DND-41 (cell line): ENCODE measurements at regions not wholly inside any gene's neighbourhood (a gene's known extent, or its start where the extent isn't known, plus 50 kb on each side); places are given as distances from the start of the nearest gene placed in this dataset.
A peak's percentile ranks its signal among the peaks of the same experiment; 100 is the strongest.

Experiments used
- ATAC-seq: fragments of 200-7000 bp; cut with Tn5 transposase; 3 replicates; pipeline ENCODE4 v1.9.1; 2021; ENCODE audit warnings: low read depth; ENCODE audit not compliant: insufficient read depth
- DNase-seq: peaks from one replicate; pipeline ENCODE4 v3.0.0-alpha.2; 2020
- H2AFZ ChIP-seq: 2 replicates; pipeline ENCODE4 v1.6.0; 2012; ENCODE audit warnings: low read depth, low read length
- H3K27ac ChIP-seq: 2 replicates; pipeline ENCODE4 v1.5.1; 2012; ENCODE audit warnings: low read length, inconsistent platforms
- H3K27me3 ChIP-seq: fragments of 200-600 bp; sonication (generic); 2 replicates; pipeline ENCODE4 v1.6.0; 2012; ENCODE audit warnings: low read length, mild to moderate bottlenecking, inconsistent platforms; ENCODE audit not compliant: insufficient read depth, poor library complexity
- H3K36me3 ChIP-seq: 2 replicates; pipeline ENCODE4 v1.5.1; 2012; ENCODE audit warnings: low read length, inconsistent platforms; ENCODE audit not compliant: insufficient read depth
- H3K4me1 ChIP-seq: 2 replicates; pipeline ENCODE4 v1.5.1; 2012; ENCODE audit warnings: mild to moderate bottlenecking, low read length; ENCODE audit not compliant: insufficient read depth
- H3K4me2 ChIP-seq: 2 replicates; pipeline ENCODE4 v1.6.0; 2012; ENCODE audit warnings: mild to moderate bottlenecking, moderate library complexity, low read length, inconsistent platforms; ENCODE audit not compliant: insufficient read depth
- H3K4me3 ChIP-seq, 2 experiments: fragments of 200-600 bp in 1 of 2; shearing (Covaris generic) in 1 of 2; 2 replicates each; pipeline ENCODE4 v1.5.1; 2012 to 2016; ENCODE audit warnings: inconsistent platforms in 2 of 2, low read length in 2 of 2, mild to moderate bottlenecking in 2 of 2, low read depth in 1 of 2, moderate library complexity in 1 of 2
- H3K79me2 ChIP-seq: 2 replicates; pipeline ENCODE4 v1.6.0; 2012; ENCODE audit warnings: low read length, inconsistent platforms; ENCODE audit not compliant: insufficient read depth
- H3K9ac ChIP-seq: 2 replicates; pipeline ENCODE4 v1.6.0; 2012; ENCODE audit warnings: low read depth, mild to moderate bottlenecking, inconsistent platforms, low read length, moderate library complexity
- H3K9me3 ChIP-seq: 2 replicates; pipeline ENCODE4 v1.5.1; 2012; ENCODE audit warnings: low read length, moderate library complexity, mild to moderate bottlenecking, inconsistent platforms; ENCODE audit not compliant: insufficient read depth, severe bottlenecking
- H4K20me1 ChIP-seq: 2 replicates; pipeline ENCODE4 v1.6.0; 2012; ENCODE audit warnings: low read length; ENCODE audit not compliant: insufficient read depth
- CTCF ChIP-seq: IDR thresholded peaks from 2 replicates; pipeline ENCODE4 v1.5.1; 2012; ENCODE audit warnings: borderline replicate concordance, low read length, moderate library complexity, mild to moderate bottlenecking; ENCODE audit not compliant: poor library complexity, severe bottlenecking; ENCODE audit errors: extremely low read depth
- EZH2 ChIP-seq: IDR thresholded peaks from 3 replicates; pipeline ENCODE4 v1.6.1; 2012; ENCODE audit warnings: borderline replicate concordance, low read depth, mild to moderate bottlenecking, moderate library complexity, low read length, inconsistent platforms; ENCODE audit not compliant: severe bottlenecking

- TF ChIP-seq EZH2 (no peak), CTCF (no peak)
- Histone ChIP-seq H3K79me2 (no peaks in the 10 kb centered on the region), H3K27me3 (no peaks in the 10 kb centered on the region), H2AFZ (no peak overlapping the region), H3K4me3 (no peak overlapping the region), H3K9me3 (no peaks in the 10 kb centered on the region), H3K4me1 (no peaks in the 10 kb centered on the region), H3K36me3 (no peaks in the 10 kb centered on the region), H3K9ac (no peak overlapping the region), H3K27ac (no peak overlapping the region), H3K4me2 (no peak overlapping the region), H4K20me1 (no peaks in the 10 kb centered on the region)
- no peak for DNase-seq
- no peak for ATAC-seq
These were observed 76.9 kb upstream of the SHISA2 start for GRCh38 chr13:26128676-26129075.

DNA sequence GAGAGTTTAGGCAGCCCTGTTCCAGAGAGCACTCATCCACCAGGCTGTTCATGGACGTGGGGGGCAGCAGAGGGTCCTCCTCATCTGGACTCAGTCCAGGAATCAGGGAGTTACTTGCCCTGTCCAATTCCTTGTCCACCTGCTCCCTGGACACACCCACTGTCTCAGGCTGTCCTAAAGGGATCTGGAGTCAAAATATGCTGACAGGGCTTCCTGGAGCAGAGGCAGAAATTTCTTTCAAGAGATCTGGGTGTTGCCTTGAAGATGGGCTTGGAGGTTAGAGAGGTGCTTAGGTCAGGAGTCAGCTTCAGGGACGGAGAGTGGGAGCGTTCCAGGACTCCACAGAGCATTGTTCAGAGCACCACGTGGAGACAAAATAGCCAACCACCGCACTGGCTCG lies 65.8 kb upstream of the SHISA2 start:
- Histone ChIP-seq H3K4me2 (no peak overlapping the region), H3K79me2 (no peaks in the 10 kb centered on the region), H3K9ac (no peak overlapping the region), H3K36me3 (no peaks in the 10 kb centered on the region), H3K4me3 (no peak overlapping the region), H3K27ac (no peak overlapping the region), H3K27me3 (no peaks in the 10 kb centered on the region), H3K9me3 (no peaks in the 10 kb centered on the region), H3K4me1 (no peaks in the 10 kb centered on the region), H2AFZ (no peak overlapping the region), H4K20me1 (no peaks in the 10 kb centered on the region)
- ATAC-seq (no peak), DNase-seq (no peak)
- no peak for TF ChIP-seq CTCF
- no peak for TF ChIP-seq EZH2

DNA sequence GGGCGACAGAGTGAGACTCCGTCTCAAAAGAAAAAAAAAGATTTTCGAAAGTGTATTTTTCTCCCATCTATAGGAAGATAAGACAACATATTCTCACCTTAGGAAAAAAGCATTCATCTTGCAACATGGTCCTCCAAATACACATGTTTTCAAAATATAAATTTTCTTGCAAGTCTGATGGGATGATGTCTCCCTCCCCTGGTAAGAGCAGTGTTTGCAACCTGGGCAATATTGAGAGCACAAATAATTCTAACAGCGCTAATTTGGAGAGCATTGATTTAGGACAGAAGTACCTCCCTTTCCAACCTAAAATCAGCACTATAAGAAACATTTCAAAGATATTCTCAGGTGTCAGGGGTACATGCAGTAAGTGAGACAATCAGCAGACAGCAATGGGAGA lies 61.0 kb upstream of the SHISA2 start:
- DNase-seq: no peak

More for the DNA sequence above, 61.0 kb upstream of the SHISA2 start:
- H3K27me3 ChIP-seq: no peaks in the 10 kb centered on the region
- no peak overlapping the region for H3K4me2 ChIP-seq
- no peaks in the 10 kb centered on the region for H3K9me3 ChIP-seq
- no peaks in the 10 kb centered on the region for H3K4me1 ChIP-seq
- H3K9ac ChIP-seq: no peak overlapping the region
- H2AFZ ChIP-seq: no peak overlapping the region
- no peak for ATAC-seq
- H3K36me3 ChIP-seq: no peaks in the 10 kb centered on the region
- TF ChIP-seq EZH2 (no peak), CTCF (peak; percentile 62)
- H3K79me2 ChIP-seq: no peaks in the 10 kb centered on the region
- no peak overlapping the region for H3K27ac ChIP-seq
- no peak overlapping the region for H3K4me3 ChIP-seq
- no peaks in the 10 kb centered on the region for H4K20me1 ChIP-seq
